ENCODE measurements at regions not wholly inside any gene's neighbourhood (a gene's known extent, or its start where the extent isn't known, plus 50 kb on each side); places are given as distances from the start of the nearest gene placed in this dataset.

GRCh38 chr9:99425923-99426842, 204.1 kb downstream of the SEC61B start:
- TF ChIP-seq ZNF10 (CRISPR knock-in tag; IDR thresholded peaks at IDR 0.05; ENCODE audit: borderline replicate concordance, low read depth): no peak
- TF ChIP-seq SMAD3 (CRISPR knock-in tag; IDR thresholded peaks at IDR 0.05): no peak
- TF ChIP-seq BHLHE40 (IDR thresholded peaks at IDR 0.05; ENCODE audit: low read length): no peak
- TF ChIP-seq, protein P1, sequence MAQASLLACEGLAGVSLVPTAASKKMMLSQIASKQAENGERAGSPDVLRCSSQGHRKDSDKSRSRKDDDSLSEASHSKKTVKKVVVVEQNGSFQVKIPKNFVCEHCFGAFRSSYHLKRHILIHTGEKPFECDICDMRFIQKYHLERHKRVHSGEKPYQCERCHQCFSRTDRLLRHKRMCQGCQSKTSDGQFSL (CRISPR knock-in tag; IDR thresholded peaks at IDR 0.05): no peak
- TF ChIP-seq GTF2F1 (IDR thresholded peaks at IDR 0.05; ENCODE audit: low read length): no peak
- no peak for TF ChIP-seq SMARCC2 (IDR thresholded peaks at IDR 0.05)
- no peak for TF ChIP-seq ZBTB25 (CRISPR knock-in tag; IDR thresholded peaks at IDR 0.05)
- TF ChIP-seq KAT2B (IDR thresholded peaks at IDR 0.05; ENCODE audit: borderline replicate concordance, low read depth, low read length): no peak
- TF ChIP-seq ZNF616 (CRISPR knock-in tag; IDR thresholded peaks at IDR 0.05; ENCODE audit: low read depth): no peak
- TF ChIP-seq, protein P2, sequence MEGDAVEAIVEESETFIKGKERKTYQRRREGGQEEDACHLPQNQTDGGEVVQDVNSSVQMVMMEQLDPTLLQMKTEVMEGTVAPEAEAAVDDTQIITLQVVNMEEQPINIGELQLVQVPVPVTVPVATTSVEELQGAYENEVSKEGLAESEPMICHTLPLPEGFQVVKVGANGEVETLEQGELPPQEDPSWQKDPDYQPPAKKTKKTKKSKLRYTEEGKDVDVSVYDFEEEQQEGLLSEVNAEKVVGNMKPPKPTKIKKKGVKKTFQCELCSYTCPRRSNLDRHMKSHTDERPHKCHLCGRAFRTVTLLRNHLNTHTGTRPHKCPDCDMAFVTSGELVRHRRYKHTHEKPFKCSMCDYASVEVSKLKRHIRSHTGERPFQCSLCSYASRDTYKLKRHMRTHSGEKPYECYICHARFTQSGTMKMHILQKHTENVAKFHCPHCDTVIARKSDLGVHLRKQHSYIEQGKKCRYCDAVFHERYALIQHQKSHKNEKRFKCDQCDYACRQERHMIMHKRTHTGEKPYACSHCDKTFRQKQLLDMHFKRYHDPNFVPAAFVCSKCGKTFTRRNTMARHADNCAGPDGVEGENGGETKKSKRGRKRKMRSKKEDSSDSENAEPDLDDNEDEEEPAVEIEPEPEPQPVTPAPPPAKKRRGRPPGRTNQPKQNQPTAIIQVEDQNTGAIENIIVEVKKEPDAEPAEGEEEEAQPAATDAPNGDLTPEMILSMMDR (CRISPR knock-in tag; IDR thresholded peaks at IDR 0.05): no peak
- no peak for TF ChIP-seq NFATC3 (CRISPR knock-in tag; IDR thresholded peaks at IDR 0.05)
- no peak for TF ChIP-seq PHF5A (CRISPR knock-in tag; IDR thresholded peaks at IDR 0.05; ENCODE audit: low read depth, unreplicated experiment)
